ENCODE measurements at regions not wholly inside any gene's neighbourhood (a gene's known extent, or its start where the extent isn't known, plus 50 kb on each side); places are given as distances from the start of the nearest gene placed in this dataset.

- DNase-seq (no peak), ATAC-seq (replicated peaks) (no peak)
- H3K9me3 Mint-ChIP-seq = no peaks in the 10 kb centered on the region
- H3K4me3 Mint-ChIP-seq = no peak overlapping the region
- no peaks in the 10 kb centered on the region for H3K36me3 Mint-ChIP-seq (ENCODE audit: insufficient read depth)
- no peaks in the 10 kb centered on the region for H3K4me1 Mint-ChIP-seq (ENCODE audit: low read depth in 2 of 2)
- H3K27ac Mint-ChIP-seq = no peak overlapping the region
- H3K27me3 Mint-ChIP-seq = peaks cover 16 to 70% of the 10 kb centered on the region in 2 donors
These were observed 69.7 kb upstream of the LARS2 start for GRCh38 chr3:45318689-45319088.

GRCh38 chr3:45319231-45319995 lies 69.0 kb upstream of the LARS2 start:
- H3K9me3 Mint-ChIP-seq = no peaks in the 10 kb centered on the region
- H3K4me1 Mint-ChIP-seq (ENCODE audit: low read depth in 2 of 2) = no peaks in the 10 kb centered on the region
- H3K27ac Mint-ChIP-seq = no peak overlapping the region
- ATAC-seq (replicated peaks) (no peak), DNase-seq (no peak)
- H3K36me3 Mint-ChIP-seq (ENCODE audit: insufficient read depth) = no peaks in the 10 kb centered on the region
- no peak overlapping the region for H3K4me3 Mint-ChIP-seq
- H3K27me3 Mint-ChIP-seq = peaks cover 16 to 74% of the 10 kb centered on the region in 2 donors

GRCh38 chr3:45319996-45320305 lies 68.4 kb upstream of the LARS2 start:
- H3K27me3 Mint-ChIP-seq = peaks cover 21 to 77% of the 10 kb centered on the region in 2 donors
- ATAC-seq (replicated peaks) = no peak
- no peak overlapping the region for H3K4me3 Mint-ChIP-seq
- no peak for DNase-seq
- H3K9me3 Mint-ChIP-seq = no peaks in the 10 kb centered on the region
- no peaks in the 10 kb centered on the region for H3K36me3 Mint-ChIP-seq (ENCODE audit: insufficient read depth)
- H3K4me1 Mint-ChIP-seq (ENCODE audit: low read depth in 2 of 2) = no peaks in the 10 kb centered on the region
- no peak overlapping the region for H3K27ac Mint-ChIP-seq

- Mint-ChIP-seq H3K9me3 (no peaks in the 10 kb centered on the region), H3K4me3 (no peak overlapping the region), H3K27ac (no peak overlapping the region), H3K36me3 (ENCODE audit: insufficient read depth) (no peaks in the 10 kb centered on the region), H3K27me3 (peaks cover 23 to 80% of the 10 kb centered on the region in 2 donors), H3K4me1 (ENCODE audit: low read depth in 2 of 2) (no peaks in the 10 kb centered on the region)
- DNase-seq = no peak
- no peak for ATAC-seq (replicated peaks)
These were observed 67.4 kb upstream of the LARS2 start for GRCh38 chr3:45320986-45321385.

GRCh38 chr3:45321607-45322391 lies 66.6 kb upstream of the LARS2 start:
- DNase-seq (no peak), ATAC-seq (replicated peaks) (no peak)
- no peak overlapping the region for H3K4me3 Mint-ChIP-seq
- H3K36me3 Mint-ChIP-seq (ENCODE audit: insufficient read depth) = no peaks in the 10 kb centered on the region
- H3K9me3 Mint-ChIP-seq = no peaks in the 10 kb centered on the region
- peaks cover 31 to 81% of the 10 kb centered on the region in 2 donors for H3K27me3 Mint-ChIP-seq
- no peak overlapping the region for H3K27ac Mint-ChIP-seq
- H3K4me1 Mint-ChIP-seq (ENCODE audit: low read depth in 2 of 2) = no peaks in the 10 kb centered on the region

- ATAC-seq (replicated peaks) (no peak), DNase-seq (no peak)
- H3K27me3 Mint-ChIP-seq = peaks cover 39 to 81% of the 10 kb centered on the region in 2 donors
These were observed 65.8 kb upstream of the LARS2 start for GRCh38 chr3:45322616-45323015.

GRCh38 chr3:45325676-45326075 lies 62.7 kb upstream of the LARS2 start:
- ATAC-seq (replicated peaks) (no peak), DNase-seq (no peak)
- H3K9me3 Mint-ChIP-seq = no peaks in the 10 kb centered on the region
- no peaks in the 10 kb centered on the region for H3K36me3 Mint-ChIP-seq (ENCODE audit: insufficient read depth)
- peaks cover 0 to 2% of the 10 kb centered on the region in 2 donors for H3K4me1 Mint-ChIP-seq (ENCODE audit: low read depth in 2 of 2)
- no peak overlapping the region for H3K4me3 Mint-ChIP-seq
- no peak overlapping the region for H3K27ac Mint-ChIP-seq
- peaks cover 66 to 94% of the 10 kb centered on the region in 2 donors for H3K27me3 Mint-ChIP-seq

More at GRCh38 chr3:45322616-45323015, 65.8 kb upstream of the LARS2 start:
- Mint-ChIP-seq H3K9me3 (no peaks in the 10 kb centered on the region), H3K4me1 (ENCODE audit: low read depth in 2 of 2) (no peaks in the 10 kb centered on the region), H3K27ac (no peak overlapping the region), H3K4me3 (no peak overlapping the region), H3K36me3 (ENCODE audit: insufficient read depth) (no peaks in the 10 kb centered on the region)

- no peak for ATAC-seq (replicated peaks)
- H3K27me3 Mint-ChIP-seq = peaks cover 70 to 98% of the 10 kb centered on the region in 2 donors
- H3K36me3 Mint-ChIP-seq (ENCODE audit: insufficient read depth) = peaks cover 3% of the 10 kb centered on the region
- no peak for DNase-seq
- H3K4me3 Mint-ChIP-seq = no peak overlapping the region
- H3K9me3 Mint-ChIP-seq = no peaks in the 10 kb centered on the region
- H3K27ac Mint-ChIP-seq = no peak overlapping the region
- H3K4me1 Mint-ChIP-seq (ENCODE audit: low read depth in 2 of 2) = peaks cover 0 to 2% of the 10 kb centered on the region in 2 donors
These were observed 58.5 kb upstream of the LARS2 start for GRCh38 chr3:45329761-45330305.

- DNase-seq (no peak), ATAC-seq (replicated peaks) (no peak)
- no peak overlapping the region for H3K27ac Mint-ChIP-seq
- H3K4me3 Mint-ChIP-seq = no peak overlapping the region
- peaks cover 0 to 2% of the 10 kb centered on the region in 2 donors for H3K4me1 Mint-ChIP-seq (ENCODE audit: low read depth in 2 of 2)
- H3K36me3 Mint-ChIP-seq (ENCODE audit: insufficient read depth) = peaks cover 3% of the 10 kb centered on the region
- peaks cover 74 to 98% of the 10 kb centered on the region in 2 donors for H3K27me3 Mint-ChIP-seq
- no peaks in the 10 kb centered on the region for H3K9me3 Mint-ChIP-seq
These were observed 57.7 kb upstream of the LARS2 start for GRCh38 chr3:45330510-45331295.

- H3K4me1 Mint-ChIP-seq (ENCODE audit: low read depth in 2 of 2) = peaks cover 0 to 2% of the 10 kb centered on the region in 2 donors
- no peak for DNase-seq
- H3K36me3 Mint-ChIP-seq (ENCODE audit: insufficient read depth) = peaks cover 3% of the 10 kb centered on the region
- no peak for ATAC-seq (replicated peaks)
- H3K4me3 Mint-ChIP-seq = no peak overlapping the region
- no peak overlapping the region for H3K27ac Mint-ChIP-seq
- H3K27me3 Mint-ChIP-seq = peaks cover 68 to 96% of the 10 kb centered on the region in 2 donors
- H3K9me3 Mint-ChIP-seq = no peaks in the 10 kb centered on the region
These were observed 55.9 kb upstream of the LARS2 start for GRCh38 chr3:45332493-45332892.

GRCh38 chr3:45332901-45333407 lies 55.4 kb upstream of the LARS2 start:
- Mint-ChIP-seq H3K4me1 (ENCODE audit: low read depth in 2 of 2) (peaks cover 0 to 2% of the 10 kb centered on the region in 2 donors), H3K36me3 (ENCODE audit: insufficient read depth) (peaks cover 3% of the 10 kb centered on the region)
- ATAC-seq (replicated peaks) = no peak

GRCh38 chr3:45333549-45333948 lies 54.8 kb upstream of the LARS2 start:
- H3K4me3 Mint-ChIP-seq = no peak overlapping the region
- no peak overlapping the region for H3K27ac Mint-ChIP-seq
- H3K36me3 Mint-ChIP-seq (ENCODE audit: insufficient read depth) = peaks cover 3% of the 10 kb centered on the region
- no peak for ATAC-seq (replicated peaks)
- no peak for DNase-seq
- no peaks in the 10 kb centered on the region for H3K9me3 Mint-ChIP-seq
- peaks cover 58 to 85% of the 10 kb centered on the region in 2 donors for H3K27me3 Mint-ChIP-seq
- peaks cover 0 to 2% of the 10 kb centered on the region in 2 donors for H3K4me1 Mint-ChIP-seq (ENCODE audit: low read depth in 2 of 2)

More at GRCh38 chr3:45332901-45333407, 55.4 kb upstream of the LARS2 start:
- Mint-ChIP-seq H3K27ac (no peak overlapping the region), H3K27me3 (peaks cover 64 to 91% of the 10 kb centered on the region in 2 donors), H3K4me3 (no peak overlapping the region), H3K9me3 (no peaks in the 10 kb centered on the region)
- DNase-seq = no peak

Measured in effector memory CD8-positive, alpha-beta T cell (primary cell).